ENCODE measurements at regions not wholly inside any gene's neighbourhood (a gene's known extent, or its start where the extent isn't known, plus 50 kb on each side); places are given as distances from the start of the nearest gene placed in this dataset.

- DNase-seq: no peak
Observed at GRCh38 chr5:91438871-91439270, 55.8 kb upstream of the ARRDC3 start.

DNA sequence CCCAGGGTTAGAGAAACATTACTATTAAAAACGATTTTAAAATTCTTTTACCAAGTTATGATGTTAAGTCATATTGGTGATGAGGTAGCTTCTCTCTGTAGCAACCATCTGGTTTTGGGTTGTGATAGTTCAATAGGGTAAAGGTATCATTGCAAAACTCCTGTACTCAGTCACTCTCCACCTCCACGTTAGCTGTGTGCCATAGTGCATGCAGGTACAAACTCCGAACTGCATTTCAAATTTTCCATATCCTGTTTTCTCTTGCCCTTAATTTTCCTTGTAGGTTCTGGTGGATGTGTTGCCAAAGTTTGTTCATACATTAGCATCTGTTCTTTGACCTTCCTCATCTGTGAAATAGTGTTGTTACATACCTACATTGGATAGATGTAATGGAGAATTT lies 53.1 kb upstream of the ARRDC3 start:
- DNase-seq: no peak

GRCh38 chr5:91434348-91434747 lies 51.2 kb upstream of the ARRDC3 start:
- no peak for DNase-seq

DNA sequence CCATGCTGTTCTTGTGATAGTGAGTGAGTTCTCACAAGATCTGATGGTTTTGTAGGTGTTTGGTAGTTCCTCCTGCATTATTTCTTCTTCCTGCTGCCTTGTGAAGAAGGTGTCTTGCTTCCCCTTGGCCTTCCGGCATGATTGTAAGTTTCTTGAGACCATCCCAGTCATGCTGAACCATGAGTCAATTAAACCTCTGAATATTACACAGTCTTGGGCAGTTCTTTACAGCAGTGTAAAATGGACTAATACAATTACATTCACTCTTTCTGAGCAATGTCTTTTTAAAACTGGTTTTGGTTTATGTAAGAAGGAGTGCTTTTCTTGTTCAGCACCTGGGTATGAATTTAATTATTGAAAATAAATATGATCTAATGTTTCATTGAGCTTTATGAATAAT lies 50.7 kb upstream of the ARRDC3 start:
- DNase-seq: no peak
